ENCODE measurements at regions not wholly inside any gene's neighbourhood (a gene's known extent, or its start where the extent isn't known, plus 50 kb on each side); places are given as distances from the start of the nearest gene placed in this dataset.
"Not testable (repeated sequence)": the region's sequence is repeated elsewhere in the genome, so short reads cannot be mapped to it uniquely, and the experiment has no call there.

- Histone ChIP-seq H3K4me1 (no peaks in the 10 kb centered on the region), H3K27me3 (no peaks in the 10 kb centered on the region), H3K4me3 (no peak overlapping the region), H3K9me3 (no peaks in the 10 kb centered on the region), H3K36me3 (ENCODE audit: low read depth, missing control alignments) (no peaks in the 10 kb centered on the region), H3K27ac (no peak overlapping the region)
- intact Hi-C loops (cut with DNase I; ENCODE audit: low total_unique reads) = no loop called here
- no peak for DNase-seq
- TF ChIP-seq CTCF (IDR thresholded peaks at IDR 0.05) = no peak
- no peak for TF ChIP-seq POLR2A (IDR thresholded peaks at IDR 0.05)
- 82 to 83% methylated on average over 1 of the region's 1 CpG for WGBS, 2 donors
These were observed 1504.2 kb downstream of the SUCLG1 start for GRCh38 chr2:82954868-82955267.

GRCh38 chr2:82939211-82939610, 1519.9 kb downstream of the SUCLG1 start:
- Histone ChIP-seq H3K9me3 (no peaks in the 10 kb centered on the region), H3K27me3 (no peaks in the 10 kb centered on the region), H3K4me3 (no peak overlapping the region), H3K36me3 (ENCODE audit: low read depth, missing control alignments) (no peaks in the 10 kb centered on the region), H3K4me1 (no peaks in the 10 kb centered on the region), H3K27ac (no peak overlapping the region)
- no peak for DNase-seq
- TF ChIP-seq POLR2A (IDR thresholded peaks at IDR 0.05) (no peak), CTCF (IDR thresholded peaks at IDR 0.05) (no peak)
- WGBS, 2 donors = 84 to 85% methylated on average over 1 of the region's 1 CpG
- intact Hi-C loops (cut with DNase I; ENCODE audit: low total_unique reads) = no loop called here

- H3K4me3 ChIP-seq = peak overlapping the region; percentile 19 to 43
- H3K36me3 ChIP-seq (ENCODE audit: low read depth, missing control alignments); H3K27me3 ChIP-seq; H3K27ac ChIP-seq; H3K9me3 ChIP-seq; H3K4me1 ChIP-seq; intact Hi-C loops (cut with DNase I; ENCODE audit: low total_unique reads): not testable (repeated sequence)
- peak; percentile 25 for DNase-seq
- 9 to 88% methylated on average over 4 to 40 of the region's 40 CpGs for WGBS, 2 donors
These were observed 1520.7 kb downstream of the SUCLG1 start for GRCh38 chr2:82938321-82938845.

DNA sequence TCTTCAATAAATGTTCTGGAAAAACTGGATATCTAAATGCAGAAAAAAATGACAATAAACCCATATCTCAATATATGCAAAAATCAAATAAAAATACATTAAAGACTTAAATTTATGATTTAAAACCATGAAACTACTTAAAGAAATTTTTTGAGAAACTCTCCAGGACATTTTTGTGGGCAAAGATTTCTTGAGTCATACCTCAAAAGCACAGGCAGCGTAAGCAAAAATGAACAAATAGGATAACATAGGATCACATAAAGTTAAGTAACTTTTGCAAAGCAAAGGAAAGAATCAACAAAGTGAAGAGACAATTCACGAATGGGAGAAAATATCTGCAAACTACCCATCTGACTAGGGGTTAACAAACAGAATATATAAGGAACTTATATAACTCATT, 1545.5 kb downstream of the SUCLG1 start:
- Histone ChIP-seq H3K27me3 (no peaks in the 10 kb centered on the region), H3K4me3 (no peak overlapping the region), H3K27ac (no peak overlapping the region), H3K4me1 (no peaks in the 10 kb centered on the region), H3K36me3 (ENCODE audit: low read depth, missing control alignments) (no peaks in the 10 kb centered on the region), H3K9me3 (no peaks in the 10 kb centered on the region)
- TF ChIP-seq CTCF (IDR thresholded peaks at IDR 0.05) (no peak), POLR2A (IDR thresholded peaks at IDR 0.05) (no peak)
- WGBS, 2 donors = 89 to 90% methylated on average over 2 of the region's 2 CpGs
- intact Hi-C loops (cut with DNase I; ENCODE audit: low total_unique reads) = no loop called here
- no peak for DNase-seq

DNA sequence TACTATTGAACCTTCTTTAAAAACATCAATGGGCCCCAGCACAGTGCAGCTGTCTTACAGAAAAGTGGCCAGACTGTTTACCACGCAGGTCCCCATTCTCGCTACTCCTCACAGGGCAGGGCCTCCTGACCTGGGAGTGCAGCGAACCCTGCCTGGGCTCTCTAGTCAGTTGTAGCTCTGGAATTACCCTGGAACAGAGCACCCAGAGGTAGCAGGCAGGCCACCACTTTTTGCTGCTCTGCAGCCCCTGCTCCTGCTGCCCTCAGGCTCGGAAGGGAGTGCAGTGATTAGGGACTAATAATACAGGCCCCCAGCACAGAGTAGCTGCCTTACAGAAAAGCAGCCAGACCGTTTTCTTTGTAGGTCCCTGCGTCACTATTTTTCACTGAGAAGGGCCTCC, 1563.0 kb downstream of the SUCLG1 start:
- H3K4me1 ChIP-seq = no peaks in the 10 kb centered on the region
- TF ChIP-seq POLR2A (IDR thresholded peaks at IDR 0.05) (no peak), CTCF (IDR thresholded peaks at IDR 0.05) (no peak)
- WGBS, 2 donors = 86 to 92% methylated on average over 5 to 6 of the region's 6 CpGs
- no peak overlapping the region for H3K27ac ChIP-seq
- H3K36me3 ChIP-seq (ENCODE audit: low read depth, missing control alignments) = no peaks in the 10 kb centered on the region
- no peak overlapping the region for H3K4me3 ChIP-seq
- no peaks in the 10 kb centered on the region for H3K27me3 ChIP-seq
- no peaks in the 10 kb centered on the region for H3K9me3 ChIP-seq
- no peak for DNase-seq
- intact Hi-C loops (cut with DNase I; ENCODE audit: low total_unique reads) = no loop called here

All from testis (tissue), 2 donors.